ENCODE measurements at regions not wholly inside any gene's neighbourhood (a gene's known extent, or its start where the extent isn't known, plus 50 kb on each side); places are given as distances from the start of the nearest gene placed in this dataset.

DNA sequence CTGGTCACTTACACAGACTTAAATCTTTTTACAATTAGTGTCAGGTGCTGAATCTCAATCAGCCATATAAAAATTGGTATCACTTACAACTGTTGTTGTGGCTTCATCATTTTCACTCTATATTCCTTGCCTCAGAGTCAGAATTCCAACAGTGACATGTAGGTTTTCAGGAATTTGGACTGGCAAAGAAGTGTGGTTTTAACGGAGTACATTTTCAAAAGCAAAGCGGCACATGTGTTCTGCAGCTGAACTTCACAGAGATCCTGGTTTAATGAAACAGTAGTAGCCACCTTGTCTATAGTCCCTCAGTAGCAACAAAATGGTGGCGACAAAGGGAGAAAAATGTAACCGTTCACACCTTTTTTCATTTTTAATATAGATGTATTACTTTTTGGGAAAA is 486.6 kb downstream of the FAT4 start:
- no peak for ATAC-seq (replicated peaks)
- no peak overlapping the region for H3K4me3 Mint-ChIP-seq
- H3K27ac Mint-ChIP-seq, result no peak overlapping the region
- H3K9me3 Mint-ChIP-seq, result no peaks in the 10 kb centered on the region
- no peaks in the 10 kb centered on the region for H3K4me1 Mint-ChIP-seq
- no peaks in the 10 kb centered on the region for H3K36me3 Mint-ChIP-seq (ENCODE audit: low read depth)
- H3K27me3 Mint-ChIP-seq, result no peaks in the 10 kb centered on the region

GRCh38 chr4:125801924-125802323 is 487.2 kb downstream of the FAT4 start:
- Mint-ChIP-seq H3K27me3 (no peaks in the 10 kb centered on the region), H3K27ac (no peak overlapping the region), H3K4me1 (no peaks in the 10 kb centered on the region), H3K4me3 (no peak overlapping the region), H3K9me3 (no peaks in the 10 kb centered on the region), H3K36me3 (ENCODE audit: low read depth) (no peaks in the 10 kb centered on the region)
- no peak for ATAC-seq (replicated peaks)

DNA sequence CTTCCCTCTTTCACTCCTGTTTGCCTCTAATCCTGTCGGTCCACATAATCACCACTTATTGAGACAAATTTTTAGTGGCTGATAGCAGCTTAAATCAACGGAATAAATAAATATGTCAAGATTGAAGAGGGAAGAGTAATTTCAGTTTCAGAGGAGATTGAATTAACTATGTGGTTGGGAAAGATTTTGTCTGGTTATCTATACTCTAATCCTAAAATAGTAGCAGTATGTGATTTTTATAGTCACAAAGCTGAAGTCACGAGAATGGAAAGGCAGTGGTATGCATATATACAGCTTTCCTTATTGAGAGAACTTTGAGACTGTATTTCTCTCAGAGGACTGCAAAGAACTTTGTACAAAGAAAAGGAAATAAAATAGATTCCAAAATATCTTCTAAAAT is 493.3 kb downstream of the FAT4 start:
- Mint-ChIP-seq H3K36me3 (ENCODE audit: low read depth) (no peaks in the 10 kb centered on the region), H3K4me3 (no peak overlapping the region), H3K9me3 (no peaks in the 10 kb centered on the region), H3K4me1 (no peaks in the 10 kb centered on the region), H3K27ac (no peak overlapping the region), H3K27me3 (no peaks in the 10 kb centered on the region)
- no peak for ATAC-seq (replicated peaks)

DNA sequence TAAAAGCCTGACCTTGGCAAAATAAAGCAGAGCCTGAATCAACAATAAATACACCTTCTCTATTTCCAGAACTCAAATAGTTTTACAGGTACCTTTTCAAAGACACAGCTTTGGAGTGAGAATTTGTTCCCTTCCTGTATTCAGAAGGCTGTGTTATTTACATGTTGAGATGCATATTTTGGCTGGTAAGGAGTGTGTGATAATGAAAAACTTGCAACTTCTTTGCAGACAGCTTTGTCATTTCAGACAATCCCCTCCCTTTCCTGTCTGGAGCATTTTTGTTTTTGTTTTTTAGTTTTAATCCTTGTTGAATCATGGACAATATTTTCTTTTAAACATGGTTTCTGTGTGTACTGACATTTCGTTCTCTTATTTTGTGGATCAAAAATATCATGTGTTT is 493.8 kb downstream of the FAT4 start:
- no peak overlapping the region for H3K27ac Mint-ChIP-seq
- H3K9me3 Mint-ChIP-seq, result no peaks in the 10 kb centered on the region
- H3K4me3 Mint-ChIP-seq, result no peak overlapping the region
- ATAC-seq (replicated peaks), result no peak
- H3K36me3 Mint-ChIP-seq (ENCODE audit: low read depth), result no peaks in the 10 kb centered on the region
- no peaks in the 10 kb centered on the region for H3K27me3 Mint-ChIP-seq
- no peaks in the 10 kb centered on the region for H3K4me1 Mint-ChIP-seq

- Mint-ChIP-seq H3K4me1 (no peaks in the 10 kb centered on the region), H3K9me3 (no peaks in the 10 kb centered on the region), H3K27ac (no peak overlapping the region), H3K36me3 (ENCODE audit: low read depth) (no peaks in the 10 kb centered on the region), H3K4me3 (no peak overlapping the region), H3K27me3 (no peaks in the 10 kb centered on the region)
- no peak for ATAC-seq (replicated peaks)
Observed at GRCh38 chr4:125811892-125812291, 497.1 kb downstream of the FAT4 start.

DNA sequence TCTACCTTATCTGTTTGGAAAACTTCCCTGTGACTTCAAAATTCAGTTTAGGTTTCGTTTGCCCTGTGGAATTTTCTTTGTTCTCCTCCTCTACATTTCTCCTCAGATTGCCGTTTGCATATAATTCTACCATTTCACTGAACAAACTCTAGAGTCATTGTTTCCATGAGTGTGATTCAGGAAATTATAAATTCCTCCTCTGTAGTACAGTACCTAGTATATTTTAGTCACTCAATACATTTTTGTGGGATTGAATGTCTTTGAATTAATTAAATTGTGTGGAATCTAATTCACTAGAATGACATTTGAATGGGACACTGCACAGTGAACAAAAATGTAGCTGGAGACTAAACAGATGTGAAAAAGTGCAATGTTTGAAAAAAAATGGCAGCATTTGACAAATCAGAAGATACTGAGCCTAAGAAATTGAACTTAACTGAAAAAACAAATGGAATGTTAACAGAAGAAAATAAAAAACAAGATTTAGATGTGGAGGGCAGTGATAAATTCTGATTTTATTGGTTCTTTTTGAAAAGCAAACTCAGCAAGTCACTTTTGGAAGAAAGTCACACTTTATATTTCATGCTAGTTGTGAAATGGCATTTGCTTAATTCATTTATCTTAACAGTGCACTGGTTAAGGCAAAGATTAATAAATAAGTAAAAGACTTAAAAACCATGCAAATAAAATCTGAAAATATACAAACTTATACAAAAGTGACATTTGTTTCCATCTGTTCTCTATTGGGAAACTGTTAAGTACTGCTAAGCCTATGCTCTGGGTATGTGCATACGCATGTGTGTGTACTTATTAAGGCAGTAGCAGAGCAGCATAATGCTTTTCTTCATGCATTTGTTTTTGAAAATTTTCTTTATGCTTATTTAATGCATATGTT is 512.3 kb downstream of the FAT4 start:
- ATAC-seq (replicated peaks), result no peak

DNA sequence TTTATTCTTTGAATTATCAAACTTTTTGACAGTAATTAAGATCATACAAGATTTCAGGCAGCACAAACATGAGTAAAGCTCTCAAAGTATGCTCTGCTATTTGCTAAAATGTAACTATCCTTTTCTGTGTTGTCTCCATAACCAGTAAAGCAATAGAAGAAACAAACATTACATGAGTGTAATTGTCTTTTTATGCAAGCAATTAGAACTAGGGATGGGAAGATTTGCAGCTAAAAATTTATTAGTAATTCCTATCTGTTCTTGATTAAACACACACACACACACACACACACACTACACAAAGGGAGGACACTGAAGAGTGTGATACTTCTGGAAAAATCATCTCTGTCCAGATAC is 512.9 kb downstream of the FAT4 start:
- Mint-ChIP-seq H3K27ac (no peak overlapping the region), H3K4me3 (no peak overlapping the region), H3K9me3 (peaks cover 21% of the 10 kb centered on the region), H3K4me1 (no peaks in the 10 kb centered on the region), H3K27me3 (no peaks in the 10 kb centered on the region), H3K36me3 (ENCODE audit: low read depth) (no peaks in the 10 kb centered on the region)
- ATAC-seq (replicated peaks), result no peak

More for the DNA sequence above, 512.3 kb downstream of the FAT4 start:
- Mint-ChIP-seq H3K27ac (no peak overlapping the region), H3K4me1 (no peaks in the 10 kb centered on the region), H3K36me3 (ENCODE audit: low read depth) (no peaks in the 10 kb centered on the region), H3K9me3 (peaks cover 20% of the 10 kb centered on the region), H3K4me3 (no peak overlapping the region), H3K27me3 (no peaks in the 10 kb centered on the region)

- peaks cover 20% of the 10 kb centered on the region for H3K9me3 Mint-ChIP-seq
Observed at GRCh38 chr4:125828346-125828745, 513.6 kb downstream of the FAT4 start.

DNA sequence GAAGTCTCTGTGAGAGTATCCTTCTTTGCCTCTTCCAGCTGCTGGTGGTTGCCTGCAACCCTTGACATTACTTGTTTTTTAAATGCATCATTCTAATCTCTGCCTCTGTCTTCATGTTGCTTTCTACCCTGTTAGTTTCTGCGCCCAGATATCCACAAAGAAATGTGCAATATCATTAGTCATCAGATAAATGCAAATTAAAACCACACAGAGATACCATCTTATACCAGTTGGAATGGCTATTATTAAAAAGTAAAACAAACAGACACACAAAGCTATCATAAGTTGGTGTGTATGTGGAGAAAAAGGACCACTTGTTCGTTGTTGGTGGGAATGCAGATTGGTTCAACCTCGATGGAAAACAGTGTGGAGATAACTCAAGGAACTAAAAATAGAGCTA is 517.4 kb downstream of the FAT4 start:
- Mint-ChIP-seq H3K27me3 (no peaks in the 10 kb centered on the region), H3K4me1 (no peaks in the 10 kb centered on the region), H3K9me3 (peaks cover 9% of the 10 kb centered on the region), H3K4me3 (no peak overlapping the region), H3K27ac (no peak overlapping the region), H3K36me3 (ENCODE audit: low read depth) (no peaks in the 10 kb centered on the region)
- ATAC-seq (replicated peaks), result no peak

More at GRCh38 chr4:125828346-125828745, 513.6 kb downstream of the FAT4 start:
- Mint-ChIP-seq H3K4me3 (no peak overlapping the region), H3K27me3 (no peaks in the 10 kb centered on the region), H3K27ac (no peak overlapping the region), H3K36me3 (ENCODE audit: low read depth) (no peaks in the 10 kb centered on the region), H3K4me1 (no peaks in the 10 kb centered on the region)
- ATAC-seq (replicated peaks), result no peak

DNA sequence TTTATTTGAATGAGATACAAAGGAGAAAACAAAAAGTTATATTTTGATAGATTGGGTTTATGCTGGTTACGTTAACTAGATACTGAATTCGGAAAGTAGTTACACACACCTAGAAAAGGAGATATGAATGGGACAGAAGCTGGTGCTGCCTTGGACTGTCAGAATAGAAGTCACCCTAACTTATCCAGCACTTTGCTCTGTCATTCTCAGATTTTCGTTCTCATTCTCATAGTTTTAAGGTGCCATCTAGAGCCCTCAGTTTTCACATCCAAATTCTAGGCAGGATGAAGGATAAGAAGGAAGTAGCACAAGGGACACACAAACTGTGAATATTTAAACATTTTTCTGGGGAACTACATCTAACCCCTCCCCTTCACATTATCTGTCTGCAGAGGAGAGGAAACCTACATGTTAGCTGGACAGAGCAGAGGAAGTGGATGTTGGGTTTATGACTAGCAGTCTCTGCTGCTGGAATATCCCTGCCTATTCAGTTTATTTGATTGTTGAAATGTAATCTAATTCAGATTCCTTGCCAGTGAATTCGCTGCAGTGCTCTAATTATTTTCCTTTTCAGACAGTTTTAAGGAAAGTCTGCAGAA is 521.9 kb downstream of the FAT4 start:
- Mint-ChIP-seq H3K9me3 (peaks cover 4% of the 10 kb centered on the region), H3K36me3 (ENCODE audit: low read depth) (no peaks in the 10 kb centered on the region), H3K27me3 (no peaks in the 10 kb centered on the region), H3K4me3 (no peak overlapping the region), H3K27ac (no peak overlapping the region), H3K4me1 (no peaks in the 10 kb centered on the region)
- ATAC-seq (replicated peaks), result no peak

DNA sequence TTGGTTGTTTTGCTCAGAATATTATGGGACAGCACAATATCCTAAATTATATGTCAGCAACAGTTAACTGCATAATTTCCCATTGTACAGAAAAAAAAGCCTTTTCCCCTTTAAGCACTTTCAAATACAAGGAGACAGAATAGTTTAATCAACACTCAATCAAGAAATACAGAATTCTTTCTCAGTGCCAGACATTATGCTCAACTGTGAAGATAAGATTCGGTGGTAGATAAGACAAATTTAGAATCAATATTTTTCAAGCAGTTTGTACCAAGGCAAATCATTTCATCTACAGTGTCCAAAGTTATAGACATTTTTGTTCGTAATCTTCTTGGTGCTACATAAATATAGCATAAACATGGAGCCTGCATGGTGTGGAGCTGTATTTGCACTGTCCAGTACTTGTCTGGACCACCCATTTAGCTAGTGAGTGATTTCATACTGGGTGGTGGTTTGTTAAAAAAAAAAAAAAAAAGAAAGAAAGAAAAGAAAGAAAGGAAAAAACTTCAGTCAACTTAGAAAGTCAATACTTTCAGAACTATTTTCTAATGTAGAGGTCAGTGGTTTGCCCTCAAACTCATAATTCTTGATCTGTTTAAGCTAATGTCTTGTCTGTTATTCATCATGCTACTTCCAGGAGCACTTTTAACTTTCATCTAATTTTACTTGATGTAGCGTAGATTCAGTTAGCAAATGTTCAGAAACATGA is 522.9 kb downstream of the FAT4 start:
- Mint-ChIP-seq H3K4me3 (no peak overlapping the region), H3K36me3 (ENCODE audit: low read depth) (no peaks in the 10 kb centered on the region), H3K4me1 (no peaks in the 10 kb centered on the region), H3K27me3 (no peaks in the 10 kb centered on the region), H3K27ac (no peak overlapping the region), H3K9me3 (no peaks in the 10 kb centered on the region)
- ATAC-seq (replicated peaks), result no peak

GRCh38 chr4:125838202-125838601 is 523.4 kb downstream of the FAT4 start:
- H3K27ac Mint-ChIP-seq, result no peak overlapping the region
- no peak for ATAC-seq (replicated peaks)
- H3K4me1 Mint-ChIP-seq, result no peaks in the 10 kb centered on the region
- no peaks in the 10 kb centered on the region for H3K36me3 Mint-ChIP-seq (ENCODE audit: low read depth)
- H3K4me3 Mint-ChIP-seq, result no peak overlapping the region
- no peaks in the 10 kb centered on the region for H3K27me3 Mint-ChIP-seq
- H3K9me3 Mint-ChIP-seq, result no peaks in the 10 kb centered on the region

DNA sequence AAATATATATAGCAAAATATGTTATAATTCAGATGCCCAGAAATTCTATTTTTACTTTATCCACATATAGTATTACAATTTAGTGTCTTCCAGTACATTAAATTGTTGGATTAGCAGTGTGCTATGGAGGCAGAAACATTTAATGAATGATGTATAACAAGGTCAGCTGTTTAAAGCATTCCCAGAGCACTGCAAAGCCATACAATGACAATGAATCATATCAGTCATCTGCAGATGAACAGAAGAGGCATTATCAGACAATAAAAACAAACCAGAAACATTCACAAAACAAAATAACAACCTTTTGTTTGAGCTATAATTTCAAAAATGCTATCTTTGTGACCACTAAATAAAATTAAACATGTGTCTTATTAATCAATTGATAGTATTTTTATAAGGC is 524.2 kb downstream of the FAT4 start:
- H3K9me3 Mint-ChIP-seq, result no peaks in the 10 kb centered on the region
- no peaks in the 10 kb centered on the region for H3K4me1 Mint-ChIP-seq
- ATAC-seq (replicated peaks), result no peak
- H3K27ac Mint-ChIP-seq, result no peak overlapping the region
- no peaks in the 10 kb centered on the region for H3K27me3 Mint-ChIP-seq
- no peak overlapping the region for H3K4me3 Mint-ChIP-seq
- no peaks in the 10 kb centered on the region for H3K36me3 Mint-ChIP-seq (ENCODE audit: low read depth)

DNA sequence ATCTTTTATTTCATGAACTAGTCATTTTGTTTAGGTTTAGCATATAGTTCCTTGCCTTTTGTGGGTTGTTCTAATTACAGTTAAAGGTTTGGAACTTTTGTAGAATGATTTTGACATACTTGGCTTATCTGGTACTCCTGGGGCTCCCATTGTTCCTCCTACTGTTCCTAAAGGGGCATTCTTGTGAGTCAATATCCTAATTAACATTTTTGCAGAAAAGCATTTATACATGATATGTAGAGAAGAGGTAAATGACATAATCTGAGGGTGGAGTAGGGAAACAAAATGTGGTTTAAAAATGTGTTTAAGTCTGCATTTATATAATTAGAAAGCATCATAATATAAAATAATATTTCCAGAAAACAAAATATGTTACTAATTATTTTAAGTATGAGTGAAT is 529.2 kb downstream of the FAT4 start:
- Mint-ChIP-seq H3K4me3 (no peak overlapping the region), H3K27ac (no peak overlapping the region), H3K9me3 (no peaks in the 10 kb centered on the region), H3K4me1 (no peaks in the 10 kb centered on the region), H3K27me3 (no peaks in the 10 kb centered on the region), H3K36me3 (ENCODE audit: low read depth) (no peaks in the 10 kb centered on the region)
- no peak for ATAC-seq (replicated peaks)

- Mint-ChIP-seq H3K9me3 (no peaks in the 10 kb centered on the region), H3K4me1 (no peaks in the 10 kb centered on the region), H3K36me3 (ENCODE audit: low read depth) (no peaks in the 10 kb centered on the region), H3K27ac (no peak overlapping the region), H3K27me3 (no peaks in the 10 kb centered on the region), H3K4me3 (no peak overlapping the region)
- ATAC-seq (replicated peaks), result no peak
Observed at GRCh38 chr4:125847518-125847917, 532.8 kb downstream of the FAT4 start.
